Calu3 (cell line): ENCODE measurements at regions not wholly inside any gene's neighbourhood (a gene's known extent, or its start where the extent isn't known, plus 50 kb on each side); places are given as distances from the start of the nearest gene placed in this dataset.

Experiments
- BruUV-seq: library from RNA; stranded (reverse); fragments of 400-500 nt; replicated peaks from 2 replicates; lab custom pipeline; 2021; lab: Mats Ljungman, UMichigan
- CTCF ChIA-PET: fragments of 300-600 bp; sonication (Branson Sonifier 250); formaldehyde crosslinking; loops from one replicate; lab custom pipeline; 2022; ENCODE audit warnings: antibody characterized with exemption; lab: Charles Lee
- DNase-seq: peaks from one replicate; pipeline ENCODE4 v3.0.0; 2022
- H3K27ac Mint-ChIP-seq: one replicate; pipeline ENCODE4 v1.8.0; 2022; ENCODE audit warnings: mixed read lengths; ENCODE audit not compliant: unreplicated experiment
- H3K27me3 Mint-ChIP-seq: one replicate; pipeline ENCODE4 v1.8.0; 2022; ENCODE audit warnings: mixed read lengths; ENCODE audit not compliant: unreplicated experiment
- H3K36me3 Mint-ChIP-seq: one replicate; pipeline ENCODE4 v1.8.0; 2022; ENCODE audit warnings: mild to moderate bottlenecking, moderate library complexity, mixed read lengths; ENCODE audit not compliant: insufficient read depth, unreplicated experiment
- H3K4me1 Mint-ChIP-seq: one replicate; pipeline ENCODE4 v1.8.0; 2022; ENCODE audit warnings: mild to moderate bottlenecking, low read depth, mixed read lengths; ENCODE audit not compliant: unreplicated experiment
- H3K4me3 Mint-ChIP-seq: one replicate; pipeline ENCODE4 v1.8.0; 2022; ENCODE audit warnings: mild to moderate bottlenecking, low read depth, moderate library complexity, mixed read lengths; ENCODE audit not compliant: unreplicated experiment
- H3K9me3 Mint-ChIP-seq: one replicate; pipeline ENCODE4 v1.8.0; 2022; ENCODE audit warnings: low read depth, mixed read lengths; ENCODE audit not compliant: unreplicated experiment
- intact Hi-C: fragments of 100-400 bp; cut with micrococcal nuclease; formaldehyde crosslinking; loops from one replicate; pipeline ENCODE4 v1.10.0; 2022; ENCODE audit not compliant: unreplicated experiment
- TF ChIP-seq, protein P1 (sequence below): fragments of 200-600 bp; IDR thresholded peaks from one replicate; pipeline ENCODE4 v1.8.0; 2022; ENCODE audit warnings: antibody characterized with exemption; ENCODE audit not compliant: unreplicated experiment

DNA sequence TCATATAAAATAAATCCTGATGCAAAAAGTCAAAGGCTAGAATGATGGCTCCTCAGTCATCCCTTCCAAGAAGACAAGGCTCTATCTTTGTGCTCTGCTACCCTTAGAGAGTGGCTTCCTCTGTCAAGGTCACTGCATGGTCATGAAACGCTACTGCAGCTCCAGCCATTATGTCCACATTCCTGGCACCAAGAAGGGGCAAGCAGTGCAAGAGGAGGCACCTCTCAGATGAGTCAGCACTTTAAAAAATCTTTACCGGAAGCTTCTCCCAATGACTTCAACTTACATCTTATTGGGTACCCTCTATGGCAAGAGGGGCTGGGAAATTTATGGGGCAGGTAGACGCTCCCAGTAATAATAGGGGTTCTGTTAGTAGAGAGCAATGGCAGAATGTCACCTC is 129.5 kb upstream of the CPEB4 start:
- peaks cover 16% of the 10 kb centered on the region for H3K4me1 Mint-ChIP-seq
- intact Hi-C loops, result no loop called here
- peaks cover 4% of the 10 kb centered on the region for H3K36me3 Mint-ChIP-seq
- CTCF ChIA-PET, result no interaction called here
- TF ChIP-seq, protein P1, sequence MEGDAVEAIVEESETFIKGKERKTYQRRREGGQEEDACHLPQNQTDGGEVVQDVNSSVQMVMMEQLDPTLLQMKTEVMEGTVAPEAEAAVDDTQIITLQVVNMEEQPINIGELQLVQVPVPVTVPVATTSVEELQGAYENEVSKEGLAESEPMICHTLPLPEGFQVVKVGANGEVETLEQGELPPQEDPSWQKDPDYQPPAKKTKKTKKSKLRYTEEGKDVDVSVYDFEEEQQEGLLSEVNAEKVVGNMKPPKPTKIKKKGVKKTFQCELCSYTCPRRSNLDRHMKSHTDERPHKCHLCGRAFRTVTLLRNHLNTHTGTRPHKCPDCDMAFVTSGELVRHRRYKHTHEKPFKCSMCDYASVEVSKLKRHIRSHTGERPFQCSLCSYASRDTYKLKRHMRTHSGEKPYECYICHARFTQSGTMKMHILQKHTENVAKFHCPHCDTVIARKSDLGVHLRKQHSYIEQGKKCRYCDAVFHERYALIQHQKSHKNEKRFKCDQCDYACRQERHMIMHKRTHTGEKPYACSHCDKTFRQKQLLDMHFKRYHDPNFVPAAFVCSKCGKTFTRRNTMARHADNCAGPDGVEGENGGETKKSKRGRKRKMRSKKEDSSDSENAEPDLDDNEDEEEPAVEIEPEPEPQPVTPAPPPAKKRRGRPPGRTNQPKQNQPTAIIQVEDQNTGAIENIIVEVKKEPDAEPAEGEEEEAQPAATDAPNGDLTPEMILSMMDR, result no peak
- no peak overlapping the region for H3K4me3 Mint-ChIP-seq
- no peaks in the 10 kb centered on the region for H3K9me3 Mint-ChIP-seq
- H3K27ac Mint-ChIP-seq, result no peak overlapping the region
- BruUV-seq, result no TSS peak
- DNase-seq, result no peak
- no peaks in the 10 kb centered on the region for H3K27me3 Mint-ChIP-seq

DNA sequence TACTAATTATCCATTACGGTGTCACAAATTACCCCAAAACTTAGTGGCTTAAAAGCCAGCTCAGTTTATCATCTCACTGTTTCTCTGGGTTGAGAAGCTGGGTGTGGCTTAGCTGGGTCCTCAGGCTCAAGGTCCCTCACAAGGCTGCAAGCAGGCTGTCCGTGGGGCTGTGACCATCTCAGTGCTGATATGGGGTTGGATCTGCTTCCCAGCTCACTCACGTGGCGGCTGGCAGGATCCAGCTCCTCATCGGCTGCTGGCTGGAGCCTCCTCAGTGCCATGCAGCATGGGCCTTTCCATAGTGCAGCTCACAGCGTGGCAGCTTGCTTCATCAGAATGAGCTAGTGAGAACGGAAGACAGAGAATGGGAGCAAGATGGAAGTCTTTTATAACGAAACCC is 128.5 kb upstream of the CPEB4 start:
- no peak overlapping the region for H3K27ac Mint-ChIP-seq
- CTCF ChIA-PET, result no interaction called here
- H3K36me3 Mint-ChIP-seq, result peaks cover 10% of the 10 kb centered on the region
- no peak for DNase-seq
- no peak overlapping the region for H3K4me3 Mint-ChIP-seq
- intact Hi-C loops, result no loop called here
- no peaks in the 10 kb centered on the region for H3K9me3 Mint-ChIP-seq
- TF ChIP-seq, protein P1, result no peak
- no peaks in the 10 kb centered on the region for H3K27me3 Mint-ChIP-seq
- H3K4me1 Mint-ChIP-seq, result peaks cover 24% of the 10 kb centered on the region
- BruUV-seq, result no TSS peak

DNA sequence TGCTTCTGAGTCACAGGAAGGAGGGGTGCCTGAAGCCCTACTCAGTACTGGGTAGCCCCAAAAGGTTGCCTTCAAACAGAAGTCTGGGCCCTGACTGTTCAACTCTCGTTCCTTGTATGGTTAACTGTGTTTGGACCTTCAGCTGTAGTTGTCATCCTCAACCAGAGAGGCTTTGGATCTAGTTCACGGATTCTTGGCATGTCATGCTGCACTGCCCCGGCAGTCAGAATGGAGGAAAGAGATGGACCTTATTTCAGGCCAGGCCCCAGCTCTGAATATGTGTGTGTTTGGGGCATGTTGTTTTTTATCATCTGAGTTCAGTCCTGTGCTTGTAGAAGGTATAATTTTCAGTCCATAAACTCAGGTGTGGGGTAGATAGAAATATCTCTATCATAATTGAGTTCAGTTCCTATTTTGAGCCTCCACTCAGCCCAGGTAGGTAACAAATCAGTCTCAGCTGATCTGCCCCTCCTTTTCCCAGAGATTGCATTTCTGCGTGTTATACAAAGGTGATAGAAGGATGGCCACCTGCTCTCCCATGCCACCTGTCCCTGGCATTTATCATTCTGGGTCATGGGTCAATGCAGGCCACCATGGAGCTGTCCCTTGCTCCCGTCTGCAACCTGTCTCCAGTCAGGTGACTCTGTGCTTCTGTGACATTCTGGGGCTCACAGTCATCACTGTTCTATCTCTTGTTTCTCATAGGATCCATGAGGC is 127.5 kb upstream of the CPEB4 start:
- peaks cover 12% of the 10 kb centered on the region for H3K36me3 Mint-ChIP-seq
- H3K4me3 Mint-ChIP-seq, result no peak overlapping the region
- no TSS peak for BruUV-seq
- no peak overlapping the region for H3K27ac Mint-ChIP-seq
- no peak for DNase-seq
- TF ChIP-seq, protein P1, result no peak
- intact Hi-C loops, result no loop called here
- H3K9me3 Mint-ChIP-seq, result no peaks in the 10 kb centered on the region
- CTCF ChIA-PET, result no interaction called here
- peaks cover 33% of the 10 kb centered on the region for H3K4me1 Mint-ChIP-seq
- no peaks in the 10 kb centered on the region for H3K27me3 Mint-ChIP-seq

DNA sequence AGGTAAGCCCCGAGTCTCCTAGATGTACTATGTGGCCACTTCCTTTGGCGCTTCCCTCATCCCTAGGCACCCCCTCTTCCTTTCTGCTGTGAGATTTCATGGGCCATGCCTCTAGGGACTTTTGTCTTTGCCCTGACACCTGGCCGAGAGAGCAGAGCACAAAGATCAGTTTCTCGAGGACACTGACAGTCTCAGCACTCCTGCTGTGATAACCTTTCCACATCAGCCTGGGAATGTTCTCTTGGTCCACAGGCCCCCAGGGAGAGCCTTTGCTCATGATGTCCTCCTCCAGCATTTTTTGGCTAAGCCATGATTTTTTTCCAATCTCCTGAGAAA is 127.0 kb upstream of the CPEB4 start:
- Mint-ChIP-seq H3K27ac (no peak overlapping the region), H3K9me3 (no peaks in the 10 kb centered on the region), H3K36me3 (peaks cover 14% of the 10 kb centered on the region), H3K27me3 (no peaks in the 10 kb centered on the region), H3K4me1 (peaks cover 38% of the 10 kb centered on the region), H3K4me3 (no peak overlapping the region)
- TF ChIP-seq, protein P1, result no peak
- intact Hi-C loops, result no loop called here
- CTCF ChIA-PET, result no interaction called here
- DNase-seq, result no peak
- no TSS peak for BruUV-seq
